ENCODE measurements at regions not wholly inside any gene's neighbourhood (a gene's known extent, or its start where the extent isn't known, plus 50 kb on each side); places are given as distances from the start of the nearest gene placed in this dataset.
A peak's percentile ranks its signal among the peaks of the same experiment; 100 is the strongest.

GRCh38 chr1:186620566-186621350, 59.5 kb downstream of the PTGS2 start:
- Mint-ChIP-seq H3K36me3 (no peaks in the 10 kb centered on the region), H3K27me3 (peaks cover 18% of the 10 kb centered on the region), H3K27ac (no peak overlapping the region), H3K4me3 (peak overlapping the region; percentile 40), H3K4me1 (peaks cover 24% of the 10 kb centered on the region), H3K9me3 (no peaks in the 10 kb centered on the region)
- POLR2A ChIA-PET, result no interaction called here
- ATAC-seq (ENCODE audit: low read depth) (peak; percentile 60), DNase-seq (no peak)

GRCh38 chr1:186618401-186619170, 61.6 kb downstream of the PTGS2 start:
- peak overlapping the region; percentile 74 for H3K27ac Mint-ChIP-seq
- POLR2A ChIA-PET, result no interaction called here
- peaks cover 40% of the 10 kb centered on the region for H3K4me1 Mint-ChIP-seq
- ATAC-seq (ENCODE audit: low read depth) (peak; percentile 94), DNase-seq (peak; percentile 37)
- H3K36me3 Mint-ChIP-seq, result no peaks in the 10 kb centered on the region
- H3K27me3 Mint-ChIP-seq, result peaks cover 12% of the 10 kb centered on the region
- peak overlapping the region; percentile 82 for H3K4me3 Mint-ChIP-seq
- no peaks in the 10 kb centered on the region for H3K9me3 Mint-ChIP-seq

DNA sequence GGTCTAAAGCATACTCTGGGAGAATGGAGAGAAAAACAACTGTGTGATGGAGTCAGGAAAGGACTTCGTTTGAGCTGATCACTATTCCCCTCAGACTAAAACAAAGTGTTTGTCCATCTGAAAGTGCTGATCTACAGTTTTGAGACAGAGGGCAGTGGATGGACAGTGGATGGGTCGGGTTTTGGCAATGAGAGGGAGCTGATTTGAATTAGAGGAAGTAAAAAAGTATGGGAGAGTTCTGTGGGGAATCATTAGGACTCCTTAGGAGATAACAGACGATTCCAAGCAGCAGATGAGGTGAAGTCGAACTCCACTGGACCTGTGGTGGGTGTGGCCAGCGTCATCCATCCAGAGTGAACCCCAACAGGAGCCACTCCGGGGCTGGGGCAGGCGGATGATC, 62.3 kb downstream of the PTGS2 start:
- Mint-ChIP-seq H3K4me3 (peak overlapping the region; percentile 69), H3K27me3 (peaks cover 11% of the 10 kb centered on the region)
- ATAC-seq (ENCODE audit: low read depth), result no peak

GRCh38 chr1:186616511-186616910, 63.7 kb downstream of the PTGS2 start:
- Mint-ChIP-seq H3K36me3 (no peaks in the 10 kb centered on the region), H3K9me3 (no peaks in the 10 kb centered on the region), H3K4me3 (no peak overlapping the region), H3K27ac (no peak overlapping the region), H3K27me3 (peaks cover 15% of the 10 kb centered on the region), H3K4me1 (peaks cover 37% of the 10 kb centered on the region)
- POLR2A ChIA-PET, result no interaction called here
- DNase-seq, result no peak
- no peak for ATAC-seq (ENCODE audit: low read depth)

More for the DNA sequence above, 62.3 kb downstream of the PTGS2 start:
- peak overlapping the region; percentile 46 for H3K27ac Mint-ChIP-seq
- H3K36me3 Mint-ChIP-seq, result no peaks in the 10 kb centered on the region
- POLR2A ChIA-PET, result no interaction called here
- peaks cover 38% of the 10 kb centered on the region for H3K4me1 Mint-ChIP-seq
- H3K9me3 Mint-ChIP-seq, result no peaks in the 10 kb centered on the region
- DNase-seq, result no peak

DNA sequence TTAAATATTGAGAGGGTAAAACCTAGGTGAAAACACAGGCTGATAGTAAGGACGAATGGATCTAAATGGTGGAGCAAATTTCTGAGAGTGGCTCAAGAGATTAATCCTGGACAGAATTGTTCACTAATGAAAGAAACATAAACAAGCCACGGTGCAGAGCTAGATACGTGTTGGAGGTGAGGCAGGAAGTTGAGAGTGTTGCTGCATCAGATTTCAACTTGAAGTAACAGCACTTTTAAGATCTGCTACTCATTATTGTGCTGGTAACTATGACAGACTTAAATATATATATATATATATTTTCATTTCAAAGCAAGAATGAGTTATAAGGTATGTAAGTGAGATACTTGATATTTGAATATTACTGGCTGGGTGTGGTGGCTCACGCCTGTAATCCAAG, 64.9 kb downstream of the PTGS2 start:
- Mint-ChIP-seq H3K36me3 (no peaks in the 10 kb centered on the region), H3K27ac (peak overlapping the region; percentile 72), H3K9me3 (no peaks in the 10 kb centered on the region), H3K4me3 (peak overlapping the region; percentile 63), H3K27me3 (peaks cover 18% of the 10 kb centered on the region), H3K4me1 (peaks cover 29% of the 10 kb centered on the region)
- no peak for DNase-seq
- peak; percentile 31 for ATAC-seq (ENCODE audit: low read depth)
- POLR2A ChIA-PET, result interaction anchor here (0.7 to 0.8 kb wide), 2 partner anchors 72 to 240 kb away, joined by 3 read pairs; partner anchors contain the start of gene TPR

GRCh38 chr1:186611156-186611555, 69.1 kb downstream of the PTGS2 start:
- Mint-ChIP-seq H3K4me3 (no peak overlapping the region), H3K36me3 (no peaks in the 10 kb centered on the region), H3K27ac (no peak overlapping the region), H3K4me1 (peaks cover 16% of the 10 kb centered on the region), H3K9me3 (no peaks in the 10 kb centered on the region), H3K27me3 (peaks cover 19% of the 10 kb centered on the region)
- DNase-seq (no peak), ATAC-seq (ENCODE audit: low read depth) (no peak)
- POLR2A ChIA-PET, result no interaction called here

DNA sequence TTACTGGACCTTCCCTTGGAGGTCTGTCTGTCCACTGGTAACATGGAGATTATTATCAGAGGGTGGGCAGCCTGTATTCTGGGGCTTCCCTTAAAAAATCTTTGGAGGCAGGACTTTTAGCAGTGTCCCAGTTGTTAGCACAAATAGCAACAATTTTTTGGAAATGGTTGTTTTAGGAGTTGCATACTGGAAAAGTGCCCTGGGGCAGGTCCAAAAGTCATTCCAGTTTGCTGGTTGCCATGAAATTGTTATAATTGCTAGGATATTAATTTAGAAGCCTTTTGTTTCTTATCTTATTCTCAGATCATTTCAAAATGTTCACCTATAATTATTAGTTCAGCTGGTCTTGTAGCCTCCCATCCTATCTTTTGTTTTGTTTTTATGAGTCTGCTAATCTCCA, 71.0 kb downstream of the PTGS2 start:
- POLR2A ChIA-PET, result no interaction called here
- Mint-ChIP-seq H3K4me1 (peaks cover 5% of the 10 kb centered on the region), H3K4me3 (no peak overlapping the region), H3K27me3 (peaks cover 19% of the 10 kb centered on the region), H3K9me3 (no peaks in the 10 kb centered on the region), H3K27ac (no peak overlapping the region), H3K36me3 (peaks cover 1% of the 10 kb centered on the region)
- DNase-seq (no peak), ATAC-seq (ENCODE audit: low read depth) (no peak)

DNA sequence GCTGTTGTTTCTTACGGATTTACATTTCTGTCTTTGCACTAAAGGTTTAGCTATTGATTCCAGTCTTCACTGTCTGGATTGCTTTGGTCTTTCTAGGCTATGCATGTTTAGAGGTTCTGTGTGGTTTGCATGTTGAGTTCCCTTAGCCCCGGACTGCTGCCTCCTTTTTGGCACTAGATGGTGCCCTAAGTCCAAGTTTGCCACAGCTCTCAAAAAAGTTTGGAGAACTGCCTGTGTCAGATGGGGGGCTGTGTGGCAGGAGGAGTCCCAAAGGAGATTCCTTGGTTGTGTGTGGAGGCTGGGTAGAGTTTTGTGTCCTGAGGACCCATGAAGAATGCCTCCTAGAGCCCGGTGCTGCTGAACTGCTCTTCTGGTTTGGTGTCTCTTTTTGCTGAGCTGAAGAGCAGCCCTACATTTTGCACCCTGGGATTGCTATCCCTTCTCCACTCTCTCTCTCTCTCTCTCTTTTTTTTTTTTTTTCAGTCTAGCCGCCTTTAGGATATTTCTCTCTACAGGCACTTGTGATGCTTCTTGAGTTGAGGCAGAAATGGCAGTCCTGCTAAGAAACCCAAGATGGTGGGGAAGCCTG, 74.4 kb downstream of the PTGS2 start:
- ATAC-seq (ENCODE audit: low read depth), result peak; percentile 50
- H3K27me3 Mint-ChIP-seq, result peaks cover 18% of the 10 kb centered on the region
- H3K4me1 Mint-ChIP-seq, result no peaks in the 10 kb centered on the region
- H3K9me3 Mint-ChIP-seq, result no peaks in the 10 kb centered on the region
- no peak overlapping the region for H3K4me3 Mint-ChIP-seq
- POLR2A ChIA-PET, result no interaction called here
- H3K36me3 Mint-ChIP-seq, result peaks cover 1% of the 10 kb centered on the region
- no peak overlapping the region for H3K27ac Mint-ChIP-seq
- peak; percentile 37 for DNase-seq

GRCh38 chr1:186595969-186596368, 84.3 kb downstream of the PTGS2 start:
- Mint-ChIP-seq H3K27ac (no peak overlapping the region), H3K27me3 (peaks cover 27% of the 10 kb centered on the region), H3K4me3 (no peak overlapping the region), H3K4me1 (peaks cover 3% of the 10 kb centered on the region), H3K9me3 (peaks cover 9% of the 10 kb centered on the region), H3K36me3 (no peaks in the 10 kb centered on the region)
- POLR2A ChIA-PET, result no interaction called here
- DNase-seq, result no peak
- ATAC-seq (ENCODE audit: low read depth), result no peak

- DNase-seq (no peak), ATAC-seq (ENCODE audit: low read depth) (no peak)
- Mint-ChIP-seq H3K9me3 (peaks cover 5% of the 10 kb centered on the region), H3K4me1 (no peaks in the 10 kb centered on the region), H3K27ac (no peak overlapping the region), H3K36me3 (no peaks in the 10 kb centered on the region), H3K27me3 (no peaks in the 10 kb centered on the region), H3K4me3 (no peak overlapping the region)
- POLR2A ChIA-PET, result no interaction called here
Observed at GRCh38 chr1:186578325-186579016, 101.8 kb downstream of the PTGS2 start.

- Mint-ChIP-seq H3K36me3 (no peaks in the 10 kb centered on the region), H3K9me3 (peaks cover under 1% of the 10 kb centered on the region), H3K4me1 (no peaks in the 10 kb centered on the region), H3K27me3 (no peaks in the 10 kb centered on the region), H3K27ac (no peak overlapping the region), H3K4me3 (no peak overlapping the region)
- DNase-seq, result no peak
- no peak for ATAC-seq (ENCODE audit: low read depth)
- POLR2A ChIA-PET, result no interaction called here
Observed at GRCh38 chr1:186577633-186578032, 102.6 kb downstream of the PTGS2 start.

DNA sequence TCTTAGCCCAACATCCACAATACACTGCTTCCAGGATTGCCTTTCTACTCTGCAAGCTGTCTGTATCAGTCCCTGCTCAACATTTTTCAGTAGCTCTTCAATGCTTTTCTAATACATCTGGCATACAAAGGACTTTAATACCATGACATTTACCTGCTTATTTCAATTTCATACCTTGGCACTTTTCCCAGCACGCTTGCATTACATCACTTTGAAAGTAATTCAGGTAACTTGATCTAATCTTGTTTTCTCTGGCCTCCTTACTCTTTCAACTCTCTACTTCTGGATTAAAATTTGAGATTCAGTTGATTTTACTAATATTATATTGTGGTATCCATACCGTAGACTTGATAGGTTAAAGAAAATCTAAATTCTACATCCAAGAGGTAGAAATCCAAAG, 103.0 kb downstream of the PTGS2 start:
- no peaks in the 10 kb centered on the region for H3K9me3 Mint-ChIP-seq
- no peaks in the 10 kb centered on the region for H3K4me1 Mint-ChIP-seq
- H3K27me3 Mint-ChIP-seq, result no peaks in the 10 kb centered on the region
- POLR2A ChIA-PET, result no interaction called here
- no peaks in the 10 kb centered on the region for H3K36me3 Mint-ChIP-seq
- no peak overlapping the region for H3K27ac Mint-ChIP-seq
- no peak for ATAC-seq (ENCODE audit: low read depth)
- H3K4me3 Mint-ChIP-seq, result no peak overlapping the region
- DNase-seq, result no peak

DNA sequence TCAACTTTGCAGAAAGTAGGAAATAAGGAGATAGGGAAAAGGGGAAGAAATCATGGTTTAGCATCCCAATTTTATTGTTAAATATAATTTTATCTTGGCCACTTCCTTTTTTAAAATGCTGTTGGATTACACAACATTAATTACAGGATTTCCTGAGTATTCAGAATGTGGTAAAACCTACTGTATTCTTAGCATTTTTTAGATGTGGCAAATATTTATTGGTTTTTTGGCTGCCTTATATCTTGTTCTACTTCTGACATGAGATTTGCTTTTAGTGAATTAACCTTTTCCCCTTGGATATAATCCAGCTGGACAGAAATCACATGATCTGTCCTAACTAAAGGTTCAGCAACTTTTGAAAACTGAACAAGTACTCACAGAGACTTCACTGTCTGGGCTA, 104.9 kb downstream of the PTGS2 start:
- POLR2A ChIA-PET, result no interaction called here
- DNase-seq, result no peak
- Mint-ChIP-seq H3K27me3 (no peaks in the 10 kb centered on the region), H3K4me1 (peaks cover 4% of the 10 kb centered on the region), H3K4me3 (no peak overlapping the region), H3K36me3 (no peaks in the 10 kb centered on the region), H3K9me3 (no peaks in the 10 kb centered on the region), H3K27ac (no peak overlapping the region)
- ATAC-seq (ENCODE audit: low read depth), result no peak
